GM10266 (cell line): ENCODE measurements at regions not wholly inside any gene's neighbourhood (a gene's known extent, or its start where the extent isn't known, plus 50 kb on each side); places are given as distances from the start of the nearest gene placed in this dataset.

Source experiments
- DNase-seq: peaks from one replicate; pipeline ENCODE4 v3.0.0; 2012; ENCODE audit errors: extremely low spot score
- TF ChIP-seq, protein P1 (sequence below): IDR thresholded peaks from 2 replicates; pipeline ENCODE4 v1.5.1; 2012; ENCODE audit warnings: mild to moderate bottlenecking, low read depth; ENCODE audit not compliant: control insufficient read depth, insufficient read depth; ENCODE audit errors: missing control alignments

- TF ChIP-seq, protein P1, sequence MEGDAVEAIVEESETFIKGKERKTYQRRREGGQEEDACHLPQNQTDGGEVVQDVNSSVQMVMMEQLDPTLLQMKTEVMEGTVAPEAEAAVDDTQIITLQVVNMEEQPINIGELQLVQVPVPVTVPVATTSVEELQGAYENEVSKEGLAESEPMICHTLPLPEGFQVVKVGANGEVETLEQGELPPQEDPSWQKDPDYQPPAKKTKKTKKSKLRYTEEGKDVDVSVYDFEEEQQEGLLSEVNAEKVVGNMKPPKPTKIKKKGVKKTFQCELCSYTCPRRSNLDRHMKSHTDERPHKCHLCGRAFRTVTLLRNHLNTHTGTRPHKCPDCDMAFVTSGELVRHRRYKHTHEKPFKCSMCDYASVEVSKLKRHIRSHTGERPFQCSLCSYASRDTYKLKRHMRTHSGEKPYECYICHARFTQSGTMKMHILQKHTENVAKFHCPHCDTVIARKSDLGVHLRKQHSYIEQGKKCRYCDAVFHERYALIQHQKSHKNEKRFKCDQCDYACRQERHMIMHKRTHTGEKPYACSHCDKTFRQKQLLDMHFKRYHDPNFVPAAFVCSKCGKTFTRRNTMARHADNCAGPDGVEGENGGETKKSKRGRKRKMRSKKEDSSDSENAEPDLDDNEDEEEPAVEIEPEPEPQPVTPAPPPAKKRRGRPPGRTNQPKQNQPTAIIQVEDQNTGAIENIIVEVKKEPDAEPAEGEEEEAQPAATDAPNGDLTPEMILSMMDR: no peak
- DNase-seq: no peak
These were observed 327.5 kb upstream of the ZNF521 start for GRCh38 chr18:25679491-25679890.

- peak; percentile 13 for DNase-seq
These were observed 326.3 kb upstream of the ZNF521 start for GRCh38 chr18:25678221-25678620.

DNA sequence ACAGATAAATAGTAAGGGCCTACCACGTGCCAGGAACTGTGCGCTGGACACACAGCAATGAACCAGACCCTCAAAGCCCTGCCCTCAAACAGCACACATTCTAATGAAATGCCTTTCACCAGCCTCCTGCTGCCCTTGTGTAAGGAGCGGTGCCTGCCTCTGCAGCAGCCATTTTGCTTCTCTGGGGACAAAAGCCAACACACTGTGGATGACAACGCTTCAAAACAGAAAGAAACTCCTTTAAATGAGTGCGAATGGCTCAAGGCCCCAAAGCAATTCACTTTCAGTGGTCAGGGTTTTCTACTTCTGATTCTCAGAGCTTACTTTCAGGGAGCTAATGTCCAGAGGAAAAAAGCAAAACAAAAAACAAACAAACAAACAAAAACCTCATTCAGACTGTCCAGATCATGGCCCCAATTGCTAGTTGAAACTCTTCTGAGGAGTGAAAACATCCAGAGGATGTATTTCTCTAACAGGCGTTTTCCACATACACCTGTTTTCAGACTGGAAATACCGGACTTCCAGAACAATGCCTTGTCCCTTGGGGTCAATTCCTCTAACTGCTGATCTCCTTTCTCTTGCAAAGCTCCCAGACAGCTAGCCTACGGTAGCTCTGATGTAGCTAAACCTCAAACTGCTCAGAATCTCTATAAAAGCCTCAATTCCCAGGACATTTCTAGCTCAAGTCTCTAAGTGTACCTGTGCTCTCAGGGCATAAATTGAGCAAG, 323.3 kb upstream of the ZNF521 start:
- no peak for DNase-seq
- TF ChIP-seq, protein P1: no peak

More at GRCh38 chr18:25678221-25678620, 326.3 kb upstream of the ZNF521 start:
- TF ChIP-seq, protein P1: no peak

GRCh38 chr18:25674183-25674582, 322.2 kb upstream of the ZNF521 start:
- DNase-seq: no peak
- TF ChIP-seq, protein P1: no peak

GRCh38 chr18:25672490-25672889, 320.5 kb upstream of the ZNF521 start:
- DNase-seq: no peak
- TF ChIP-seq, protein P1: no peak

GRCh38 chr18:25669741-25670140, 317.8 kb upstream of the ZNF521 start:
- TF ChIP-seq, protein P1: peak; percentile 3
- DNase-seq: no peak

GRCh38 chr18:25662272-25662671, 310.3 kb upstream of the ZNF521 start:
- DNase-seq: no peak
- TF ChIP-seq, protein P1: no peak
